ENCODE measurements at regions not wholly inside any gene's neighbourhood (a gene's known extent, or its start where the extent isn't known, plus 50 kb on each side); places are given as distances from the start of the nearest gene placed in this dataset.

DNA sequence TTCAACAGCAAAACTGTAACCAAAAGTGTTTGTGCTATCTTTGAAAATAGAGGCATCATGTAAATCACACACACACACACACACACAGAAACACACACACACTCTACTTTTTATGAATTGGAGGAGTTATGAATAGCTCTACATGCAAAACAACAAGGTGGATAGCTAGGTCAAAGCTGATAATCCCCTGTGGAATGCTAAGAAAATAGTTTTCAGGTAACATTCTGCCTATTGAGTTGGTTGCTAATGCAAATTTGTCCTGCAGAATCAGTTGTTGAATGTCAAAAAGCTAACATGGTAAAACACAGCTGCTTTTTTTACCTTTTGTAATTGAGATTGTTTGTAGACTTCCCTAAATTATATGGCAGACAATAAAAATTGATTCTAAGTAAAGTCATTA is 1658.4 kb upstream of the RAG2 start:
- no peak overlapping the region for H3K9ac ChIP-seq (ENCODE audit: extremely low read depth, low read length, poor library complexity, severe bottlenecking)
- H3K9me3 ChIP-seq (ENCODE audit: control insufficient read depth, low read length), result no peaks in the 10 kb centered on the region
- Mint-ChIP-seq H3K9me3 (no peaks in the 10 kb centered on the region), H3K4me3 (no peak overlapping the region), H3K27ac (no peak overlapping the region), H3K36me3 (ENCODE audit: low read depth) (no peaks in the 10 kb centered on the region), H3K27me3 (ENCODE audit: insufficient read depth) (no peaks in the 10 kb centered on the region), H3K4me1 (peaks cover 24% of the 10 kb centered on the region)
- TF ChIP-seq, protein P1, sequence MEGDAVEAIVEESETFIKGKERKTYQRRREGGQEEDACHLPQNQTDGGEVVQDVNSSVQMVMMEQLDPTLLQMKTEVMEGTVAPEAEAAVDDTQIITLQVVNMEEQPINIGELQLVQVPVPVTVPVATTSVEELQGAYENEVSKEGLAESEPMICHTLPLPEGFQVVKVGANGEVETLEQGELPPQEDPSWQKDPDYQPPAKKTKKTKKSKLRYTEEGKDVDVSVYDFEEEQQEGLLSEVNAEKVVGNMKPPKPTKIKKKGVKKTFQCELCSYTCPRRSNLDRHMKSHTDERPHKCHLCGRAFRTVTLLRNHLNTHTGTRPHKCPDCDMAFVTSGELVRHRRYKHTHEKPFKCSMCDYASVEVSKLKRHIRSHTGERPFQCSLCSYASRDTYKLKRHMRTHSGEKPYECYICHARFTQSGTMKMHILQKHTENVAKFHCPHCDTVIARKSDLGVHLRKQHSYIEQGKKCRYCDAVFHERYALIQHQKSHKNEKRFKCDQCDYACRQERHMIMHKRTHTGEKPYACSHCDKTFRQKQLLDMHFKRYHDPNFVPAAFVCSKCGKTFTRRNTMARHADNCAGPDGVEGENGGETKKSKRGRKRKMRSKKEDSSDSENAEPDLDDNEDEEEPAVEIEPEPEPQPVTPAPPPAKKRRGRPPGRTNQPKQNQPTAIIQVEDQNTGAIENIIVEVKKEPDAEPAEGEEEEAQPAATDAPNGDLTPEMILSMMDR (conservative IDR thresholded peaks at IDR 0.05), result no peak
- no peak overlapping the region for H3K27ac ChIP-seq (ENCODE audit: low read depth, low read length)
- peak; percentile 39 for DNase-seq
- H3K36me3 ChIP-seq (ENCODE audit: control insufficient read depth, insufficient read depth, low read length), result no peaks in the 10 kb centered on the region
- no peaks in the 10 kb centered on the region for H3K4me1 ChIP-seq (ENCODE audit: control insufficient read depth, insufficient read depth, low read length)
- H3K4me3 ChIP-seq (ENCODE audit: low read length), result no peak overlapping the region
- no peaks in the 10 kb centered on the region for H3K27me3 ChIP-seq (ENCODE audit: control insufficient read depth, insufficient read depth, low read length, poor library complexity, severe bottlenecking)

DNA sequence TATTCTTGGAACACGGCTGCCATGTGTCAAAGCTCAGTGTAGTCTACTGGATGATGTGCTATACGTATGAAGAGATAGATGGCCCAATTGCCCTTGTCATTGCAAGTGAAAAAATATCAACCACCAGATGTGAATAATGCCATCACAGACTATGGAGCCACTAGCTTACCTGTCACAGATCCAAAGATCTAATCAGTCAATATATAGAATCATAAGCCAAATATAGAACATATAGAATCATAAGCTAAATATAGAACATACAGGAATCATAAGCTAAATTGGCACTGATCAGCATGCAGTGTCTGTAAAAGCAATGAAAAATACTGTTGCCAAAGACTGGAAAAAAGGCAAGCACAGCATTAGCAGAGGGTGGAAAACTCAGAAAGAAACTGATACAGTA is 1656.9 kb upstream of the RAG2 start:
- Mint-ChIP-seq H3K27me3 (ENCODE audit: insufficient read depth) (no peaks in the 10 kb centered on the region), H3K4me3 (no peak overlapping the region), H3K27ac (no peak overlapping the region), H3K9me3 (no peaks in the 10 kb centered on the region), H3K36me3 (ENCODE audit: low read depth) (no peaks in the 10 kb centered on the region), H3K4me1 (peaks cover 24% of the 10 kb centered on the region)
- Histone ChIP-seq H3K4me1 (ENCODE audit: control insufficient read depth, insufficient read depth, low read length) (no peaks in the 10 kb centered on the region), H3K9ac (ENCODE audit: extremely low read depth, low read length, poor library complexity, severe bottlenecking) (no peak overlapping the region), H3K36me3 (ENCODE audit: control insufficient read depth, insufficient read depth, low read length) (no peaks in the 10 kb centered on the region), H3K27ac (ENCODE audit: low read depth, low read length) (no peak overlapping the region), H3K9me3 (ENCODE audit: control insufficient read depth, low read length) (no peaks in the 10 kb centered on the region), H3K27me3 (ENCODE audit: control insufficient read depth, insufficient read depth, low read length, poor library complexity, severe bottlenecking) (no peaks in the 10 kb centered on the region), H3K4me3 (ENCODE audit: low read length) (no peak overlapping the region)
- DNase-seq, result no peak
- TF ChIP-seq, protein P1 (conservative IDR thresholded peaks at IDR 0.05), result no peak
- 88 to 94% methylated on average over 1 to 2 of the region's 2 CpGs for WGBS, 2 experiments (ENCODE audit: insufficient coverage in 1 of 2, insufficient read length in 1 of 2)

DNA sequence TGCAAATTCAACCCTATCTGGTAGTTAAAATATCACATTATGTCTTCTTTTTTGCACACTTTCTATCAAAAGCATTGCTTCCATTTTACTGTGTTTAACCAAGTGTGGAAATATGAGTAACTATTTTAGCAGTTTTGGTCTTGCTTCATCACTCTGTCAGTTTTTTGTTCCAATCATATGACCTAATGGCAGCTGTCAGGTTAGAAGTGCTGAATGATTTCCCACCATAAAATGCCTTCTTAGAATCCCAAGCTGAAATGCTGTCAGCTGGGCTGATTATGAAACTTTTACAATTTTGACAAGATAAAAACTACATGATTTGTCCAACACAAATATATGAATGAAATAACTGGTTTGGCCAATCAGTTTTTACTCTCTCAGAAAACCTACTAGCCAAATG is 1654.6 kb upstream of the RAG2 start:
- Histone ChIP-seq H3K4me1 (ENCODE audit: control insufficient read depth, insufficient read depth, low read length) (no peaks in the 10 kb centered on the region), H3K36me3 (ENCODE audit: control insufficient read depth, insufficient read depth, low read length) (no peaks in the 10 kb centered on the region), H3K27ac (ENCODE audit: low read depth, low read length) (no peak overlapping the region), H3K9ac (ENCODE audit: extremely low read depth, low read length, poor library complexity, severe bottlenecking) (no peak overlapping the region), H3K4me3 (ENCODE audit: low read length) (no peak overlapping the region), H3K27me3 (ENCODE audit: control insufficient read depth, insufficient read depth, low read length, poor library complexity, severe bottlenecking) (no peaks in the 10 kb centered on the region), H3K9me3 (ENCODE audit: control insufficient read depth, low read length) (no peaks in the 10 kb centered on the region)
- no peak overlapping the region for H3K4me3 Mint-ChIP-seq
- no peak for DNase-seq
- no peak overlapping the region for H3K27ac Mint-ChIP-seq
- H3K9me3 Mint-ChIP-seq, result no peaks in the 10 kb centered on the region
- no peaks in the 10 kb centered on the region for H3K27me3 Mint-ChIP-seq (ENCODE audit: insufficient read depth)
- no peaks in the 10 kb centered on the region for H3K36me3 Mint-ChIP-seq (ENCODE audit: low read depth)
- TF ChIP-seq, protein P1 (conservative IDR thresholded peaks at IDR 0.05), result no peak
- H3K4me1 Mint-ChIP-seq, result peaks cover 24% of the 10 kb centered on the region
